Adrenal gland (tissue), 5 donors: ENCODE measurements at regions not wholly inside any gene's neighbourhood (a gene's known extent, or its start where the extent isn't known, plus 50 kb on each side); places are given as distances from the start of the nearest gene placed in this dataset.

Source experiments
- CTCF ChIP-seq, 6 experiments: fragments of 450-650 bp in 4 of 6; fragments of 200-600 bp in 2 of 6; sonication (generic) in 1 of 6; IDR thresholded peaks; 1 replicate in 5 of 6; 2 replicates in 1 of 6; pipeline versions ENCODE4 v1.5.1 to v1.8.0; 2016 to 2021; ENCODE audit warnings: antibody characterized with exemption in 6 of 6, mild to moderate bottlenecking in 2 of 6, moderate library complexity in 1 of 6
- POLR2A ChIP-seq, 2 donors: fragments of 450-650 bp; IDR thresholded peaks; one replicate each; pipeline ENCODE4 v1.6.1; 2017; ENCODE audit warnings: antibody characterized with exemption in 2 of 2, mild to moderate bottlenecking in 2 of 2, moderate library complexity in 1 of 2
- donor health status: DM: no; HTN: no; CAD: no.

- TF ChIP-seq POLR2A (IDR thresholded peaks at IDR 0.05) = no peak
- TF ChIP-seq CTCF (IDR thresholded peaks at IDR 0.05) = no peak
These were observed 167.7 kb downstream of the ANAPC1 start for GRCh38 chr2:111715987-111716904.
